ENCODE measurements at regions not wholly inside any gene's neighbourhood (a gene's known extent, or its start where the extent isn't known, plus 50 kb on each side); places are given as distances from the start of the nearest gene placed in this dataset.

- H4K8ac ChIP-seq (replicated peaks; ENCODE audit: insufficient read length, low read depth, low read length): no peak overlapping the region
- no peak overlapping the region for H3K23ac ChIP-seq (ENCODE audit: insufficient read length, low read depth, low read length)
- H4K5ac ChIP-seq (ENCODE audit: insufficient read length, low read depth, low read length): no peak overlapping the region
- H3K4me1 ChIP-seq (ENCODE audit: insufficient read depth, low read length): no peaks in the 10 kb centered on the region
- H3K23me2 ChIP-seq (ENCODE audit: insufficient read length, low read depth, low read length, poor library complexity, severe bottlenecking): no peaks in the 10 kb centered on the region
- WGBS (ENCODE audit: extremely low coverage, insufficient read length, low lambda C conversion rate): no CpG with 5 or more reads among the region's 11 CpGs
- Mint-ChIP-seq H3K4me1 (peaks cover 6 to 10% of the 10 kb centered on the region in 2 experiments), H3K27ac (no peak overlapping the region), H3K4me3 (no peak overlapping the region), H3K36me3 (ENCODE audit: insufficient read depth in 1 of 3, low read depth in 3 of 3) (peaks cover 0 to 7% (median 0%) of the 10 kb centered on the region in 3 experiments; a peak in 1 of 7 replicates), H3K27me3 (ENCODE audit: low read depth) (no peaks in the 10 kb centered on the region), H3K9me3 (peaks cover 7 to 13% of the 10 kb centered on the region in 2 experiments)
- no peak overlapping the region for H2BK12ac ChIP-seq (ENCODE audit: insufficient read length, low read depth, low read length)
- H3K18ac ChIP-seq (ENCODE audit: insufficient read length, low read depth, low read length): no peak overlapping the region
- H3K27me3 ChIP-seq (ENCODE audit: insufficient read depth, low read length): no peaks in the 10 kb centered on the region
- H2AK5ac ChIP-seq (ENCODE audit: insufficient read length, low read length): no peak overlapping the region
- H3K14ac ChIP-seq (ENCODE audit: insufficient read depth, low read length): no peak overlapping the region
- no peak overlapping the region for H3K9ac ChIP-seq (ENCODE audit: extremely low read depth, insufficient read length, low read length)
- no peak overlapping the region for H3K56ac ChIP-seq (ENCODE audit: insufficient read length, low read depth, low read length)
- no peak overlapping the region for H3K4me2 ChIP-seq (ENCODE audit: insufficient read depth, insufficient read length, low read length)
- H2BK120ac ChIP-seq (ENCODE audit: low read depth, low read length, poor library complexity, severe bottlenecking): no peak overlapping the region
- TF ChIP-seq, protein P1, sequence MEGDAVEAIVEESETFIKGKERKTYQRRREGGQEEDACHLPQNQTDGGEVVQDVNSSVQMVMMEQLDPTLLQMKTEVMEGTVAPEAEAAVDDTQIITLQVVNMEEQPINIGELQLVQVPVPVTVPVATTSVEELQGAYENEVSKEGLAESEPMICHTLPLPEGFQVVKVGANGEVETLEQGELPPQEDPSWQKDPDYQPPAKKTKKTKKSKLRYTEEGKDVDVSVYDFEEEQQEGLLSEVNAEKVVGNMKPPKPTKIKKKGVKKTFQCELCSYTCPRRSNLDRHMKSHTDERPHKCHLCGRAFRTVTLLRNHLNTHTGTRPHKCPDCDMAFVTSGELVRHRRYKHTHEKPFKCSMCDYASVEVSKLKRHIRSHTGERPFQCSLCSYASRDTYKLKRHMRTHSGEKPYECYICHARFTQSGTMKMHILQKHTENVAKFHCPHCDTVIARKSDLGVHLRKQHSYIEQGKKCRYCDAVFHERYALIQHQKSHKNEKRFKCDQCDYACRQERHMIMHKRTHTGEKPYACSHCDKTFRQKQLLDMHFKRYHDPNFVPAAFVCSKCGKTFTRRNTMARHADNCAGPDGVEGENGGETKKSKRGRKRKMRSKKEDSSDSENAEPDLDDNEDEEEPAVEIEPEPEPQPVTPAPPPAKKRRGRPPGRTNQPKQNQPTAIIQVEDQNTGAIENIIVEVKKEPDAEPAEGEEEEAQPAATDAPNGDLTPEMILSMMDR (conservative IDR thresholded peaks at IDR 0.05): no peak
- H3K27ac ChIP-seq (ENCODE audit: insufficient read length, low read depth, low read length): no peak overlapping the region
- H3K79me1 ChIP-seq (ENCODE audit: insufficient read depth, low read depth, low read length, poor library complexity, severe bottlenecking): no peaks in the 10 kb centered on the region
- no peak for DNase-seq
- no peak overlapping the region for H3T11ph ChIP-seq (ENCODE audit: low read length)
- no peak overlapping the region for H2BK5ac ChIP-seq (ENCODE audit: insufficient read length, low read length)
- no peak overlapping the region for H2BK15ac ChIP-seq (ENCODE audit: low read depth, low read length)
- H4K20me1 ChIP-seq (ENCODE audit: control insufficient read depth, insufficient read depth, insufficient read length): no peaks in the 10 kb centered on the region
- H3K79me2 ChIP-seq (ENCODE audit: insufficient read depth, low read length): no peaks in the 10 kb centered on the region
- H4K91ac ChIP-seq (ENCODE audit: insufficient read length, low read depth, low read length): no peak overlapping the region
- no peak overlapping the region for H3K4ac ChIP-seq (ENCODE audit: low read depth, low read length)
- H3K9me3 ChIP-seq (ENCODE audit: control insufficient read depth, low read depth, low read length): no peaks in the 10 kb centered on the region
- no peak overlapping the region for H2AFZ ChIP-seq (ENCODE audit: low read length)
- no peak overlapping the region for H2BK20ac ChIP-seq (ENCODE audit: low read depth, low read length, poor library complexity, severe bottlenecking)
Observed at GRCh38 chr21:31606081-31606874, 53.2 kb upstream of the SOD1 start.
